GOT3 (cell line): ENCODE measurements at regions not wholly inside any gene's neighbourhood (a gene's known extent, or its start where the extent isn't known, plus 50 kb on each side); places are given as distances from the start of the nearest gene placed in this dataset.
"Not testable (repeated sequence)": the region's sequence is repeated elsewhere in the genome, so short reads cannot be mapped to it uniquely, and the experiment has no call there.

ENCODE experiments used
- DNase-seq: peaks from one replicate; lab custom pipeline; 2025; ENCODE audit warnings: mixed read lengths; lab: John Stamatoyannopoulos, UW

- DNase-seq, result no peak
Measured at GRCh38 chr11:33463059-33463458, 205.9 kb downstream of the HIPK3 start.

- no peak for DNase-seq
Measured at GRCh38 chr11:33461369-33462125, 204.4 kb downstream of the HIPK3 start.

GRCh38 chr11:33457948-33458347 is 200.8 kb downstream of the HIPK3 start:
- DNase-seq, result no peak

GRCh38 chr11:33455867-33456463 is 198.8 kb downstream of the HIPK3 start:
- no peak for DNase-seq

GRCh38 chr11:33454264-33454663 is 197.1 kb downstream of the HIPK3 start:
- no peak for DNase-seq

- DNase-seq, result no peak
Measured at GRCh38 chr11:33452836-33453624, 195.8 kb downstream of the HIPK3 start.

- no peak for DNase-seq
Measured at GRCh38 chr11:33451364-33451763, 194.2 kb downstream of the HIPK3 start.

- no peak for DNase-seq
Measured at GRCh38 chr11:33449798-33450197, 192.6 kb downstream of the HIPK3 start.

- no peak for DNase-seq
Measured at GRCh38 chr11:33448461-33449130, 191.4 kb downstream of the HIPK3 start.

GRCh38 chr11:33445761-33446161 is 188.6 kb downstream of the HIPK3 start:
- DNase-seq, result no peak

- no peak for DNase-seq
Measured at GRCh38 chr11:33444835-33445594, 187.8 kb downstream of the HIPK3 start.

- no peak for DNase-seq
Measured at GRCh38 chr11:33443684-33444083, 186.5 kb downstream of the HIPK3 start.

GRCh38 chr11:33438301-33438700 is 181.1 kb downstream of the HIPK3 start:
- DNase-seq, result no peak

GRCh38 chr11:33437529-33437928 is 180.3 kb downstream of the HIPK3 start:
- no peak for DNase-seq

- DNase-seq, result no peak
Measured at GRCh38 chr11:33435216-33435615, 178.0 kb downstream of the HIPK3 start.

- DNase-seq, result no peak
Measured at GRCh38 chr11:33434294-33434693, 177.1 kb downstream of the HIPK3 start.

GRCh38 chr11:33428435-33428834 is 171.3 kb downstream of the HIPK3 start:
- not testable (repeated sequence) for DNase-seq

- no peak for DNase-seq
Measured at GRCh38 chr11:33420959-33421566, 163.9 kb downstream of the HIPK3 start.

GRCh38 chr11:33419924-33420323 is 162.7 kb downstream of the HIPK3 start:
- DNase-seq, result no peak

- DNase-seq, result no peak
Measured at GRCh38 chr11:33417121-33417520, 159.9 kb downstream of the HIPK3 start.

GRCh38 chr11:33413301-33413700 is 156.1 kb downstream of the HIPK3 start:
- no peak for DNase-seq
